HFF-Myc (cell line): ENCODE measurements at regions not wholly inside any gene's neighbourhood (a gene's known extent, or its start where the extent isn't known, plus 50 kb on each side); places are given as distances from the start of the nearest gene placed in this dataset.

Source experiments
- DNase-seq: peaks from one replicate; pipeline ENCODE4 v3.0.0-alpha.2; 2011; ENCODE audit warnings: low read depth; ENCODE audit errors: extremely low read depth
- H3K4me3 ChIP-seq: replicated peaks from 2 replicates; pipeline ENCODE4 v1.5.1; 2011; ENCODE audit warnings: low read depth, mild to moderate bottlenecking, control low read depth, low read length
- TF ChIP-seq, protein P1 (sequence below): IDR thresholded peaks from 2 replicates; pipeline ENCODE4 v1.5.1; 2012; ENCODE audit warnings: mild to moderate bottlenecking, low read depth, low read length, control low read depth; ENCODE audit errors: missing control alignments

DNA sequence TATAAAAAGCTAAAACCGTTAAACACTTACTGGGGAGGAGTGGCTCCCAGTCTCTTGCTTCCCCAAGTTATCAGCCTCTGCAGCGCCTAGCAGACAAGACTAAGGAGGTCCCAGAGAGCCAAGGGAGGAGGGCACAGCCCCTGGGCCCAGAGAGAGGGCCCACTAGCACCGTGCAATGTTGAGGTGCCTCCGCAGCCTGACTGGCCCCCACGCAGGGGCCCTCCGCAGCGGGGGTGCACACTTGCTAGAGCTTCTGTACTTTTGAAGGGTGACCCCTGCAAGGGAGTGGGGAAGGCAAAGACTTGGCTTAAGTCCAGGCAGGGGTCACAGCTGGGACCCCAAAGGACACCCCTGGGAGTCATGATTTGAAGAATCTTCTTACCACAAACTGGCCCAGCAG lies 98.0 kb downstream of the ADAMTS15 start:
- H3K4me3 ChIP-seq: no peak overlapping the region
- TF ChIP-seq, protein P1, sequence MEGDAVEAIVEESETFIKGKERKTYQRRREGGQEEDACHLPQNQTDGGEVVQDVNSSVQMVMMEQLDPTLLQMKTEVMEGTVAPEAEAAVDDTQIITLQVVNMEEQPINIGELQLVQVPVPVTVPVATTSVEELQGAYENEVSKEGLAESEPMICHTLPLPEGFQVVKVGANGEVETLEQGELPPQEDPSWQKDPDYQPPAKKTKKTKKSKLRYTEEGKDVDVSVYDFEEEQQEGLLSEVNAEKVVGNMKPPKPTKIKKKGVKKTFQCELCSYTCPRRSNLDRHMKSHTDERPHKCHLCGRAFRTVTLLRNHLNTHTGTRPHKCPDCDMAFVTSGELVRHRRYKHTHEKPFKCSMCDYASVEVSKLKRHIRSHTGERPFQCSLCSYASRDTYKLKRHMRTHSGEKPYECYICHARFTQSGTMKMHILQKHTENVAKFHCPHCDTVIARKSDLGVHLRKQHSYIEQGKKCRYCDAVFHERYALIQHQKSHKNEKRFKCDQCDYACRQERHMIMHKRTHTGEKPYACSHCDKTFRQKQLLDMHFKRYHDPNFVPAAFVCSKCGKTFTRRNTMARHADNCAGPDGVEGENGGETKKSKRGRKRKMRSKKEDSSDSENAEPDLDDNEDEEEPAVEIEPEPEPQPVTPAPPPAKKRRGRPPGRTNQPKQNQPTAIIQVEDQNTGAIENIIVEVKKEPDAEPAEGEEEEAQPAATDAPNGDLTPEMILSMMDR: no peak
- no peak for DNase-seq

DNA sequence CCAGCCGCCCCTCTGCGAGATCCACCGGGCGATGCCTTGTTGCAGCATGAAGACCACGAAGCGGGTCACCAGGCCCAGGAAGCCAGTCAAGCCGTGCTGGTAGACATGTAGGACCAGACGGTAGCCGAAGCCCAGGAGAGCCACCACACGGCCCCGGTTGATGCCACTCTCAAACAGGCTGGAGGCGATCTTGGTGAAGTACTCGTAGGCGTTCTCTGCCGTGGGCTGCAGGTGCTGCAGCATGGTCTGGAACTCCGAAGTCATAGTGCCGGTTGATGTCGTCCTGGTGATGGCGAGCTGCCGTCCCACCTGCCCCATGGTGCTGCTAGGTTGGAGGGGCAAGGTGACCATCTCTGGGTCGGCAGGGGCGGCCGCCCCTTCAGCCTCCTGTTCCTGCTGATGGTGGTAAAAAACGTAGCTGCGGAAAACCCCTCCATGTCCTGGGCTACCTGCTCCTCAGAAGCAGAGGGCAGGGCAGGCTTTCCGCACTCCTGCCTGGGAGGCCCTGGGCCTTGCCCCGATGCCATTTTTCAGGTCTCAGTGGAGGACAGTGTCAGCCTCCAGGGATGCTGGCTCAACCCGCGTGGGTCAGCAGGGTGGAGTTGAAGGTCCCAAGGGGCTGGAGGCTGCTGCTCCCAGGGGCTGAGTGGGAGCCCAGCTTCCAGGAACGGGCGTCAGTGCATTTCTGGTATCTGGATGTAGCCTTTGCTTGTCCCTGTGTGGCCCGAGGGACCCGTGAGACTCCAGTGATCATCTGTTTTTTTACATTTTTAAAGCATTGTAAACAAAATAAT lies 98.7 kb downstream of the ADAMTS15 start:
- DNase-seq: no peak
- H3K4me3 ChIP-seq: no peak overlapping the region
- TF ChIP-seq, protein P1: no peak

DNA sequence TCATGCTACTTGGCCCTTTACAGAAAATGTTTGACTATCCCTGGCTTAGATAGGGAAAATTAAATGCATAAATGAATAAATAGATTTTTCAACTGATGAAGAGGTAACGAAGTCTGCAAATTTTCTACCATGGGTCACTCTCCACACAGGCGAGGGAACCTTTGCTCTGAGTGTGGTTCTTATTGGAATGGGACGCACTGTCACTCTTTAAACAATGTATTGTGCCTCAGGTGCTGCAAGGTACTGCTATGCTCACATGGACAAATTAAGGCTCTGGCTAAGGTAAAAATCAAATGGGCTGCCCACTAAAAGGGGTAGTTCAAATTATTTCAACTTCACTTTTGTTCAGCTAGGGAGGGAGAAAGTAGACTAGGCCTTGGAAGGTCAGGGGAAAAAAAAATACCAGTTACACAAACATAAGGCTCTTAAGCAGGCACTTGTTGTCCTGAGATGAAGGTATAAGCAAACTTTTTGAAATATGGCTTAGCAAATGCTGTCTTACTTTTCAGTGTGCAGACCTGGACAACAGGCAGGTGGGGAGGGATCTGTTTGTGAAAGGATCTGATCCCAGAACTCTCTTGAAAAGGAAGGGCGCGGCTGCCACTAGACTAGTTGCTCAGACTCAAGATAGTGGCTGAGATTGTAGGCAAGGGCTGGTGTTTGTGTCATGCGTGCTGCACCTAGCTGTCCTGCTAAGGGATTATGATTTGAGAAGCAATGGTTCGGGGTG lies 99.5 kb downstream of the ADAMTS15 start:
- H3K4me3 ChIP-seq: no peak overlapping the region
- TF ChIP-seq, protein P1: no peak
- no peak for DNase-seq

DNA sequence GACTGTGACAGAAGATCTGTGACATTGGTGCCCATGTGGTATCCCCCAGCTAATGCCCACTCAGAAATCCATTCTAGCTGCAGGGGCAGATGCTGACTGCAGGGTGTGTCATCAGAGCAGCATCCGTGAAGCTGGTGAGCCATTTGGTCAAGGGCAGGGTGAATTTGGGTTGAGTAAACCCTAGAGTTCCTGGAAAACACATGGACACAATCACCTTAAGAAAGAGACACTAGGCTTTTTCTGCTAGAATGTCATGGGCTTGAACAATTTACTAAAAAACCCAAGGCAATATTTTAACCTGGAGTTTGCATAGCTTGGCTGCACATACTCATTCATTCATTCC lies 100.0 kb downstream of the ADAMTS15 start:
- H3K4me3 ChIP-seq: no peak overlapping the region
- TF ChIP-seq, protein P1: no peak
- no peak for DNase-seq

DNA sequence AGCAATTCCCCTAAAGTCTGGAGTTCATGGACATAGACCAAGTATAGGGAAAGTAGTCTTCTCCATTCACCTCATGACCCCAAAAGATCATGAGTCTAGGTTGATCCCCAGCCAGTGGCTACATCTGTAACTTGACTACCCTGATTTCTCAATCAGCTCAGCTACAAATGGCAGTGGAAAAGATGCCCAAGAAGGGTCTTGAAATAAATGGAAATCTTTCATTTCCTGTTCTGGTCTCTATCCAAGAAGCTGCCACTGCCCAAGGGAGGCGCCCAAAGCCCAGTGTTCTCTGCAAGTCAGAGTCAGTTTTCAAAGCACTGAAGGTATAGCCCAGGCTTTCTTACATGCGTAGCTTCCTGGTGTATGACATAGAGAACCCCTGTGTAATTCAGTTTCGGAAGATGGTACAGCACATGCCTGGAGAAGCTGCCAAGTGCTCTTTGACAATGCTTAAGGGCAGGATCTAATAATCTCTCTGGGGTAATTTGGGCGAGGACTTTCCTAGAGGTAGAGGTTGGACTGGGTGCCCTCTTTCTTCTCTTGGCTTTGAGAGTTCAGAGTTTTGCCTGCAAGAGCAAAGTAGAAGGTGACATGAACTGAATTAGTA lies 101.1 kb downstream of the ADAMTS15 start:
- no peak overlapping the region for H3K4me3 ChIP-seq
- TF ChIP-seq, protein P1: no peak
- no peak for DNase-seq

DNA sequence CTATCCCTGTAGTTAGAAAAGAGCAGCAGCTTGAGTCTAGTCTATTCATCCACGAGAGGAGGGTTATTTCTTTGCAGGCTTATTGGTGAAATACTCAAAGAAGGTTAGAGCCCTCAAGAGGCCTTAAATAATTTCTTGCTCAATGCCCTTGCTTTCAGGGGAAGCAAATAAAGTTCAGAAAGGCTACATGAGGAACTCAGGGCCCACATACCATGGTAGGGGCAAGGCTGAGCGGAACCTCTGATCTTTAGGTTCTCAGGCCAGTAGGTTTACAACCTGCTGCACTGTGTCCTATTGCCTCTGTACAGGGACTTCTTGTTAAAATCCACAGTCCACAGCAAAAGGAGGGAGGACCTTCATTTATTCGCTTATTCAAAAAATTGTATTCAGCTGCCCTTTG lies 101.7 kb downstream of the ADAMTS15 start:
- DNase-seq: no peak
- H3K4me3 ChIP-seq: no peak overlapping the region
- TF ChIP-seq, protein P1: no peak
